HFFc6 (cell line): ENCODE measurements at regions not wholly inside any gene's neighbourhood (a gene's known extent, or its start where the extent isn't known, plus 50 kb on each side); places are given as distances from the start of the nearest gene placed in this dataset.
A peak's percentile ranks its signal among the peaks of the same experiment; 100 is the strongest.

Source experiments
- DNase-seq: peaks from one replicate; pipeline ENCODE4 v3.0.0-alpha.2; 2018
- H3K27ac Mint-ChIP-seq: 2 replicates; pipeline ENCODE4 v1.8.0; 2020; ENCODE audit warnings: mild to moderate bottlenecking, mixed read lengths
- H3K27me3 Mint-ChIP-seq: 2 replicates; pipeline ENCODE4 v1.8.0; 2021; ENCODE audit warnings: mild to moderate bottlenecking, moderate library complexity, mixed read lengths; ENCODE audit not compliant: insufficient read depth
- H3K36me3 Mint-ChIP-seq: 2 replicates; pipeline ENCODE4 v1.8.0; 2021; ENCODE audit warnings: low read depth, mixed read lengths
- H3K4me1 Mint-ChIP-seq: 2 replicates; pipeline ENCODE4 v1.8.0; 2020; ENCODE audit warnings: low read depth, mixed read lengths
- H3K4me3 Mint-ChIP-seq: 2 replicates; pipeline ENCODE4 v1.8.0; 2020; ENCODE audit warnings: mild to moderate bottlenecking, moderate library complexity, mixed read lengths
- H3K9me3 Mint-ChIP-seq: 2 replicates; pipeline ENCODE4 v1.8.0; 2020; ENCODE audit warnings: mild to moderate bottlenecking, mixed read lengths
- CTCF ChIP-seq: fragments of 200-600 bp; sonication (generic); IDR thresholded peaks from 2 replicates; pipeline ENCODE4 v1.5.0; 2021; ENCODE audit warnings: antibody characterized with exemption, mild to moderate bottlenecking

- no peaks in the 10 kb centered on the region for H3K9me3 Mint-ChIP-seq
- no peak overlapping the region for H3K27ac Mint-ChIP-seq
- H3K27me3 Mint-ChIP-seq, result peaks cover 7% of the 10 kb centered on the region; the same call in 1 of the 2 replicates
- no peaks in the 10 kb centered on the region for H3K36me3 Mint-ChIP-seq
- H3K4me1 Mint-ChIP-seq, result 0 out of 2 replicates have a peak, but pooled peaks cover 4% of the 10 kb centered on the region
- peak; percentile 71 for TF ChIP-seq CTCF
- H3K4me3 Mint-ChIP-seq, result no peak overlapping the region
- DNase-seq, result no peak
Measured at GRCh38 chr22:22171357-22172218, 73.0 kb upstream of the VPREB1 start.

- Mint-ChIP-seq H3K4me1 (0 out of 2 replicates have a peak, but pooled peaks cover 4% of the 10 kb centered on the region), H3K36me3 (no peaks in the 10 kb centered on the region), H3K27me3 (peaks cover 9% of the 10 kb centered on the region; the same call in 1 of the 2 replicates), H3K4me3 (no peak overlapping the region), H3K9me3 (no peaks in the 10 kb centered on the region), H3K27ac (no peak overlapping the region)
- no peak for DNase-seq
- no peak for TF ChIP-seq CTCF
Measured at GRCh38 chr22:22169923-22170322, 74.7 kb upstream of the VPREB1 start.

DNA sequence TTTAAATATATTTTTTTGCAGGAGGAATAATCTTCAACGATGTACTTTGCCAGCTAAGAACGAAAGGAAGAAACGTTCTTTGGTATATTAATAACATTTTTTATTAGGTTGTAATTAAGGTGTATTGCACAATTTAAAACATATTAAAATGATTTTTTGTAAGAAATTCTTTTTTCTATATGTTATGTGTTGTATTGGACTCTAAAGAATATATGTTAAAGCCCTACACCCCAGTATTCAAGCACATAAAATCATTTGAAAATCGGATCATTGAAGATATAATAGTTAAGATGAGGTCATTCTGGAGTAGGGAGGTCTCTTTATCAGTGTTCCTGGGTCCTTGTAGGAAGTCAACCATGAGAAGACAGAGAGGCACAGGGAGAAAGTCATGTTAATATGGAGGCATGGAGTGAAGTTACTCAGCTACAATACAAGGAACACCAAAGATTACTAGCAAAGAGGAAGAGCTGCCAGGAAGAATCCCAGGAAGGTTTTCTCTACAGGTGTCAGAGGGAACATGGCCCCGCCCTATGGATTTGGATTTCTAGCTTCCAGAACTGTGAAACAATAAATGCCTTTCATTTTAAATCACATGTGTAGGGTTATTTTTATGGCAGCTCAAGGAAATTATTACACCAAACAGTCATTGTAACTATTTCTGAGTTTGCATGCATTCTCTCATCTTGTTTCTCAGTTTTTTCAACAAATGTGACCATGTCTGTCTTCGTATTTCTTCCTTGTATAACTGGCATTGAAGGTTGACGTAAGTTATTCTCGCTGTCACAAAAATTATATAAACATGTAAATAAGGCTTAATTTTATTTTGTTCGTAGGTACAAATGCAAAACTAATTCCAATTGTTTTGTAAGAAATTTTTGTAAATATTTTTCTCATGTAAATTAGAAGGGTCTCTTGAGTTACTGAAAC, 75.4 kb upstream of the VPREB1 start:
- no peaks in the 10 kb centered on the region for H3K9me3 Mint-ChIP-seq

GRCh38 chr22:22168190-22168940, 76.2 kb upstream of the VPREB1 start:
- DNase-seq, result peak; percentile 37
- Mint-ChIP-seq H3K27me3 (peaks cover 20% of the 10 kb centered on the region; the same call in 1 of the 2 replicates), H3K27ac (no peak overlapping the region), H3K36me3 (no peaks in the 10 kb centered on the region), H3K4me1 (0 out of 2 replicates have a peak, but pooled peaks cover 4% of the 10 kb centered on the region), H3K9me3 (no peaks in the 10 kb centered on the region), H3K4me3 (peak overlapping the region; percentile 78)
- no peak for TF ChIP-seq CTCF

More for the DNA sequence above, 75.4 kb upstream of the VPREB1 start:
- H3K27ac Mint-ChIP-seq, result no peak overlapping the region
- H3K36me3 Mint-ChIP-seq, result no peaks in the 10 kb centered on the region
- no peak for TF ChIP-seq CTCF
- no peak overlapping the region for H3K4me3 Mint-ChIP-seq
- peaks cover 12% of the 10 kb centered on the region; the same call in 1 of the 2 replicates for H3K27me3 Mint-ChIP-seq
- no peak for DNase-seq
- H3K4me1 Mint-ChIP-seq, result 0 out of 2 replicates have a peak, but pooled peaks cover 4% of the 10 kb centered on the region

GRCh38 chr22:22167791-22168189, 76.8 kb upstream of the VPREB1 start:
- DNase-seq, result no peak
- Mint-ChIP-seq H3K27ac (no peak overlapping the region), H3K27me3 (peaks cover 24% of the 10 kb centered on the region; the same call in 1 of the 2 replicates), H3K4me3 (peak overlapping the region; percentile 78; the same call in 1 of the 2 replicates), H3K4me1 (0 out of 2 replicates have a peak, but pooled peaks cover 4% of the 10 kb centered on the region), H3K36me3 (no peaks in the 10 kb centered on the region), H3K9me3 (no peaks in the 10 kb centered on the region)
- no peak for TF ChIP-seq CTCF
